Mesendoderm (in vitro differentiated cells): ENCODE measurements at regions not wholly inside any gene's neighbourhood (a gene's known extent, or its start where the extent isn't known, plus 50 kb on each side); places are given as distances from the start of the nearest gene placed in this dataset.
"Not testable (repeated sequence)": the region's sequence is repeated elsewhere in the genome, so short reads cannot be mapped to it uniquely, and the experiment has no call there.

Experiments
- DNase-seq: peaks from one replicate; pipeline ENCODE4 v3.0.0; 2013
- H2AK5ac ChIP-seq: 2 replicates; pipeline ENCODE4 v1.6.1; 2013; ENCODE audit warnings: low read length, inconsistent platforms
- H2BK120ac ChIP-seq: 2 replicates; pipeline ENCODE4 v1.6.1; 2013; ENCODE audit warnings: low read depth, mild to moderate bottlenecking, low read length, moderate library complexity, mixed read lengths
- H2BK15ac ChIP-seq: replicated peaks from 2 replicates; pipeline ENCODE4 v1.6.1; 2013; ENCODE audit warnings: low read depth, mild to moderate bottlenecking, moderate library complexity
- H2BK5ac ChIP-seq: 2 replicates; pipeline ENCODE4 v1.6.1; 2013; ENCODE audit warnings: low read length, inconsistent platforms
- H3K18ac ChIP-seq: 2 replicates; pipeline ENCODE4 v1.6.1; 2013; ENCODE audit warnings: mild to moderate bottlenecking, low read length, mixed read lengths
- H3K23ac ChIP-seq: one replicate; pipeline ENCODE4 v1.6.1; 2013; ENCODE audit warnings: low read length
- H3K27ac ChIP-seq: 2 replicates; pipeline ENCODE4 v1.5.1; 2013; ENCODE audit warnings: low read depth, mild to moderate bottlenecking, inconsistent platforms, low read length, moderate library complexity
- H3K27me3 ChIP-seq: 2 replicates; pipeline ENCODE4 v1.6.1; 2013; ENCODE audit warnings: low read length, control low read depth, mild to moderate bottlenecking, inconsistent platforms; ENCODE audit not compliant: insufficient read depth, poor library complexity
- H3K36me3 ChIP-seq: 2 replicates; pipeline ENCODE4 v1.6.1; 2013; ENCODE audit warnings: low read length, inconsistent platforms; ENCODE audit not compliant: control insufficient read depth, insufficient read depth
- H3K4ac ChIP-seq: one replicate; pipeline ENCODE4 v1.6.1; 2013; ENCODE audit warnings: low read depth, mild to moderate bottlenecking, low read length, moderate library complexity
- H3K4me1 ChIP-seq: 2 replicates; pipeline ENCODE4 v1.6.1; 2013; ENCODE audit warnings: low read depth, low read length, inconsistent platforms; ENCODE audit not compliant: control insufficient read depth
- H3K4me2 ChIP-seq: 2 replicates; pipeline ENCODE4 v1.6.1; 2013; ENCODE audit warnings: low read length
- H3K4me3 ChIP-seq: 2 replicates; pipeline ENCODE4 v1.5.1; 2013; ENCODE audit warnings: mild to moderate bottlenecking, low read length
- H3K56ac ChIP-seq: one replicate; pipeline ENCODE4 v1.6.1; 2013; ENCODE audit warnings: low read length
- H3K79me1 ChIP-seq: 2 replicates; pipeline ENCODE4 v1.6.1; 2013; ENCODE audit warnings: low read length, inconsistent platforms
- H3K79me2 ChIP-seq: 2 replicates; pipeline ENCODE4 v1.6.1; 2013; ENCODE audit warnings: mild to moderate bottlenecking, low read length; ENCODE audit not compliant: control insufficient read depth, insufficient read depth
- H3K9ac ChIP-seq: 2 replicates; pipeline ENCODE4 v1.6.1; 2013; ENCODE audit warnings: low read length, inconsistent platforms
- H4K5ac ChIP-seq: one replicate; pipeline ENCODE4 v1.6.1; 2013; ENCODE audit warnings: low read length
- H4K8ac ChIP-seq: one replicate; pipeline ENCODE4 v1.6.1; 2013; ENCODE audit warnings: low read depth, mild to moderate bottlenecking, control low read depth, low read length, moderate library complexity
- WGBS: extraction: QIAGEN DNeasy Blood & Tissue Kit; methylation state at CpG from one replicate; pipeline ENCODE4 v1.1.7; 2013; ENCODE audit warnings: low lambda C conversion rate, missing lambda C conversion rate; ENCODE audit not compliant: insufficient coverage; ENCODE audit errors: extremely low coverage; 5-methylcytosine and 5-hydroxymethylcytosine counted together

- peaks cover 4% of the 10 kb centered on the region for H3K4me1 ChIP-seq
- no peak overlapping the region for H3K4ac ChIP-seq
- no peak overlapping the region for H3K56ac ChIP-seq
- H3K18ac ChIP-seq: no peak overlapping the region
- no peak overlapping the region for H4K5ac ChIP-seq
- no peak overlapping the region for H4K8ac ChIP-seq
- no peak overlapping the region for H3K4me2 ChIP-seq
- H3K27ac ChIP-seq: no peak overlapping the region
- no peak overlapping the region for H3K4me3 ChIP-seq
- no peak overlapping the region for H2BK15ac ChIP-seq
- no peaks in the 10 kb centered on the region for H3K79me2 ChIP-seq
- H3K27me3 ChIP-seq: no peaks in the 10 kb centered on the region
- H3K36me3 ChIP-seq: no peaks in the 10 kb centered on the region
- no CpG with 5 or more reads among the region's 2 CpGs for WGBS
- no peak for DNase-seq
- H3K9ac ChIP-seq: no peak overlapping the region
- no peaks in the 10 kb centered on the region for H3K79me1 ChIP-seq
- no peak overlapping the region for H2BK5ac ChIP-seq
- H2BK120ac ChIP-seq: no peak overlapping the region
- no peak overlapping the region for H3K23ac ChIP-seq
- H2AK5ac ChIP-seq: no peak overlapping the region
Observed at GRCh38 chr7:32677593-32677992, 182.3 kb downstream of the AVL9 start.

GRCh38 chr7:32676249-32676941, 181.1 kb downstream of the AVL9 start:
- DNase-seq: no peak
- Histone ChIP-seq H3K4me2 (no peak overlapping the region), H3K4ac (no peak overlapping the region), H3K23ac (no peak overlapping the region), H4K5ac (no peak overlapping the region), H2BK5ac (no peak overlapping the region), H2BK15ac (no peak overlapping the region), H4K8ac (no peak overlapping the region), H3K4me1 (peaks cover 4% of the 10 kb centered on the region), H3K27me3 (no peaks in the 10 kb centered on the region), H3K79me2 (no peaks in the 10 kb centered on the region), H3K4me3 (no peak overlapping the region), H3K9ac (no peak overlapping the region), H3K27ac (no peak overlapping the region), H3K79me1 (no peaks in the 10 kb centered on the region), H3K36me3 (no peaks in the 10 kb centered on the region), H3K18ac (no peak overlapping the region), H3K56ac (no peak overlapping the region), H2BK120ac (no peak overlapping the region), H2AK5ac (no peak overlapping the region)
- WGBS: no CpG with 5 or more reads among the region's 7 CpGs

- no peak overlapping the region for H3K27ac ChIP-seq
- H4K5ac ChIP-seq: no peak overlapping the region
- H3K18ac ChIP-seq: no peak overlapping the region
- no peak overlapping the region for H2BK15ac ChIP-seq
- H3K4me2 ChIP-seq: no peak overlapping the region
- no peak overlapping the region for H2BK120ac ChIP-seq
- H3K9ac ChIP-seq: no peak overlapping the region
- H3K4me1 ChIP-seq: peaks cover 2% of the 10 kb centered on the region
- no peaks in the 10 kb centered on the region for H3K79me2 ChIP-seq
- no peaks in the 10 kb centered on the region for H3K79me1 ChIP-seq
- H3K4me3 ChIP-seq: no peak overlapping the region
- H3K4ac ChIP-seq: no peak overlapping the region
- no peak overlapping the region for H2AK5ac ChIP-seq
- no peak overlapping the region for H3K56ac ChIP-seq
- no peak overlapping the region for H2BK5ac ChIP-seq
- no CpG with 5 or more reads among the region's 2 CpGs for WGBS
- no peaks in the 10 kb centered on the region for H3K27me3 ChIP-seq
- no peak for DNase-seq
- H3K23ac ChIP-seq: no peak overlapping the region
- no peak overlapping the region for H4K8ac ChIP-seq
- no peaks in the 10 kb centered on the region for H3K36me3 ChIP-seq
Observed at GRCh38 chr7:32673275-32673983, 178.1 kb downstream of the AVL9 start.

GRCh38 chr7:32670110-32671025, 175.1 kb downstream of the AVL9 start:
- Histone ChIP-seq H3K18ac (no peak overlapping the region), H3K4me2 (no peak overlapping the region), H2AK5ac (no peak overlapping the region), H3K27me3 (no peaks in the 10 kb centered on the region), H2BK120ac (no peak overlapping the region), H3K56ac (no peak overlapping the region), H3K79me1 (no peaks in the 10 kb centered on the region), H4K5ac (no peak overlapping the region), H2BK15ac (no peak overlapping the region), H3K36me3 (no peaks in the 10 kb centered on the region), H3K27ac (no peak overlapping the region), H3K4me1 (peaks cover 2% of the 10 kb centered on the region), H3K9ac (no peak overlapping the region), H3K4me3 (no peak overlapping the region), H3K23ac (no peak overlapping the region), H4K8ac (no peak overlapping the region), H3K79me2 (no peaks in the 10 kb centered on the region), H2BK5ac (no peak overlapping the region), H3K4ac (no peak overlapping the region)
- no CpG with 5 or more reads among the region's 10 CpGs for WGBS
- DNase-seq: peak; percentile 75

- not testable (repeated sequence) for H3K36me3 ChIP-seq, H3K27me3 ChIP-seq, H2BK5ac ChIP-seq, H3K4me3 ChIP-seq, DNase-seq, H3K27ac ChIP-seq, H2AK5ac ChIP-seq, H3K56ac ChIP-seq, H3K4me1 ChIP-seq, H2BK120ac ChIP-seq, H4K8ac ChIP-seq, H3K79me2 ChIP-seq, H4K5ac ChIP-seq, H3K9ac ChIP-seq, H3K79me1 ChIP-seq, H2BK15ac ChIP-seq, H3K4me2 ChIP-seq, H3K23ac ChIP-seq
- peak overlapping the region; percentile 77 for H3K18ac ChIP-seq
- no CpG with 5 or more reads among the region's 3 CpGs for WGBS
- H3K4ac ChIP-seq: peak overlapping the region; percentile 6
Observed at GRCh38 chr7:32669173-32669870, 174.0 kb downstream of the AVL9 start.
